GM18505 (cell line): ENCODE measurements at regions not wholly inside any gene's neighbourhood (a gene's known extent, or its start where the extent isn't known, plus 50 kb on each side); places are given as distances from the start of the nearest gene placed in this dataset.
"Not testable (repeated sequence)": the region's sequence is repeated elsewhere in the genome, so short reads cannot be mapped to it uniquely, and the experiment has no call there.

Experiments
- ATAC-seq: cut with Tn5 transposase; IDR thresholded peaks from one replicate; pipeline ENCODE4 v1.9.1; 2021; ENCODE audit not compliant: unreplicated experiment
- POLR2A ChIP-seq: IDR thresholded peaks from 4 replicates; pipeline ENCODE4 v1.6.1; 2011; ENCODE audit warnings: borderline replicate concordance; ENCODE audit not compliant: insufficient read depth, insufficient read length; ENCODE audit errors: extremely low read depth

- ATAC-seq = no peak
- TF ChIP-seq POLR2A = no peak
Observed at GRCh38 chr13:58620176-58620575, 988.6 kb downstream of the PCDH17 start.

GRCh38 chr13:58625703-58626389 is 994.3 kb downstream of the PCDH17 start:
- ATAC-seq = no peak
- no peak for TF ChIP-seq POLR2A

- no peak for TF ChIP-seq POLR2A
- no peak for ATAC-seq
Observed at GRCh38 chr13:58630794-58631193, 999.2 kb downstream of the PCDH17 start.

- TF ChIP-seq POLR2A = no peak
- ATAC-seq = no peak
Observed at GRCh38 chr13:58633226-58633625, 1001.7 kb downstream of the PCDH17 start.

GRCh38 chr13:58655086-58655485 is 1023.5 kb downstream of the PCDH17 start:
- TF ChIP-seq POLR2A = no peak
- ATAC-seq = no peak

- no peak for ATAC-seq
Observed at GRCh38 chr13:58660826-58661225, 1029.3 kb downstream of the PCDH17 start.

GRCh38 chr13:58666331-58666730 is 1034.8 kb downstream of the PCDH17 start:
- TF ChIP-seq POLR2A = no peak
- ATAC-seq = no peak

More at GRCh38 chr13:58660826-58661225, 1029.3 kb downstream of the PCDH17 start:
- no peak for TF ChIP-seq POLR2A

- no peak for ATAC-seq
- no peak for TF ChIP-seq POLR2A
Observed at GRCh38 chr13:58667096-58667495, 1035.6 kb downstream of the PCDH17 start.

GRCh38 chr13:58680115-58680514 is 1048.6 kb downstream of the PCDH17 start:
- no peak for ATAC-seq
- no peak for TF ChIP-seq POLR2A

GRCh38 chr13:58682616-58683015 is 1051.1 kb downstream of the PCDH17 start:
- no peak for ATAC-seq
- TF ChIP-seq POLR2A = no peak

- no peak for ATAC-seq
- TF ChIP-seq POLR2A = no peak
Observed at GRCh38 chr13:58687148-58687547, 1055.6 kb downstream of the PCDH17 start.

GRCh38 chr13:58698531-58698930 is 1067.0 kb downstream of the PCDH17 start:
- no peak for TF ChIP-seq POLR2A
- no peak for ATAC-seq

- ATAC-seq = no peak
- no peak for TF ChIP-seq POLR2A
Observed at GRCh38 chr13:58704953-58705352, 1073.4 kb downstream of the PCDH17 start.

GRCh38 chr13:58706421-58706820 is 1074.9 kb downstream of the PCDH17 start:
- ATAC-seq = no peak
- no peak for TF ChIP-seq POLR2A

GRCh38 chr13:58712191-58712590 is 1080.6 kb downstream of the PCDH17 start:
- ATAC-seq = no peak

GRCh38 chr13:58714016-58714415 is 1082.5 kb downstream of the PCDH17 start:
- ATAC-seq = not testable (repeated sequence)

More at GRCh38 chr13:58712191-58712590, 1080.6 kb downstream of the PCDH17 start:
- no peak for TF ChIP-seq POLR2A

GRCh38 chr13:58721273-58721672 is 1089.7 kb downstream of the PCDH17 start:
- no peak for TF ChIP-seq POLR2A
- no peak for ATAC-seq
